ENCODE measurements at regions not wholly inside any gene's neighbourhood (a gene's known extent, or its start where the extent isn't known, plus 50 kb on each side); places are given as distances from the start of the nearest gene placed in this dataset.

DNA sequence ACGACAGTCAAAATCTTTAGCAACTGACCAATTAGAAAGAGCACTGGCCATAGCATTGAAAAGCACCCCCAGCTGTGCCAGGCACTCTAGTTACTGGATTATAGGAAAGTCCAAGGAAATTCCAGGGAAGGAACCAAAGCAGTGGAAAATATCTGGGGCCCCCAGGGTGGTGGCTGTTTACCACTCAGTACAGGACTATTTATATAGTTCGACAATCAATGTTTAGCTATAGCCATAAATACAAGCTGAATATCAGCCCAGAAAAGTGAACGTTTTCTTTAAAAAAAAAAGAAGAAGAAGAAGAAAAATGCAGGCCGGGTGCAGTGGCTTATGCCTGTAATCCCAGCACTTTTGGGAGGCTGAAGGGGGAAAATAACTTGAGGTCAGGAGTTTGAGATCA, 55.2 kb upstream of the UBAC2 start:
- no peak overlapping the region for H3K9ac ChIP-seq (ENCODE audit: insufficient read length, low read depth)
- H3K36me3 ChIP-seq (ENCODE audit: insufficient read depth, insufficient read length, low read length), result no peaks in the 10 kb centered on the region
- H3K4me3 ChIP-seq (ENCODE audit: insufficient read length, low read depth), result no peak overlapping the region
- no peaks in the 10 kb centered on the region for H3K27me3 ChIP-seq (ENCODE audit: insufficient read depth, insufficient read length)
- peaks cover 12% of the 10 kb centered on the region; the same call in 1 of the 2 replicates for H3K9me3 ChIP-seq (ENCODE audit: insufficient read depth, low read length)
- no peak for DNase-seq (ENCODE audit: low read depth, low spot score)
- no peaks in the 10 kb centered on the region for H3K4me1 ChIP-seq (ENCODE audit: insufficient read depth, insufficient read length)
- TF ChIP-seq SUZ12 (IDR thresholded peaks at IDR 0.05; ENCODE audit: extremely low read depth, insufficient read depth, insufficient read length) (no peak), YY1 (IDR thresholded peaks at IDR 0.05; ENCODE audit: insufficient read depth, insufficient read length) (no peak), ZNF274 (IDR thresholded peaks at IDR 0.05; ENCODE audit: low read depth, low read length) (no peak)

DNA sequence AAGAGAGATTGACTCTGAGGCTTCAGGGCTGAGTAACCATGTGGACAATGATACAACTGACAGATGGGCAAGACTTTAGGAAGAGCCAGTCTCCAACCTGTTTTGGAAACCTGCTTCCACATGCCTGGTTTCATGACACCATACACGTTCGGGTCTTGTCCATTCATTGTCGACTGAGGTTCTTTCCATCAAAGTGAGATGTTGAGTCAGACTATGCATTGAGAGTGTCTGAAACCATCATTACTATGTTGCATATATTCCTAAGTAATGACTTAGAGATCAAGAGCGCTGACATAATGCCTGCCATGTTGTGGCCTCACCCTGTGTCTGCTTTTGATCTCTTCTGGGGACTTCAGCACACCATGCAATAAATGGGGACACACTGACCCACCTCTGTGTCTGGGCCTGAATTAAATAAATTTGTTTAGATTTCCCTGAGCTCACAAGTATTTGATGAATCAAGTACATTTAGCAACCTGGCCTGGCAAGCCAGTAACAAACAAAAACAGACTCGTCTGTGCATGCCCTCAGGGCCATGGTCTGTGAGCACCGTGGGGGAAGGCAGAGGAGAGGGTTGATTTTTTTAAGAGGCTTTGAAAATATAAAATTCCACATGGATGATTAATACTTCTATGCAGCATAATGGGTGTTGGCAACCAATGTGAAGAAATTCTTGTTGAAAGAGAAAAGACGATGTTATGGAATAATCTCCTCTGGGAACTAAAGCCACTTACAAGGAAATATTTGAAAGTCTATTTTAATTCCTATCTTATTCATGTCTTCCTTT, 49.9 kb upstream of the UBAC2 start:
- no peak for DNase-seq (ENCODE audit: low read depth, low spot score)
- Histone ChIP-seq H3K9me3 (ENCODE audit: insufficient read depth, low read length) (no peaks in the 10 kb centered on the region), H3K9ac (ENCODE audit: insufficient read length, low read depth) (no peak overlapping the region), H3K4me3 (ENCODE audit: insufficient read length, low read depth) (no peak overlapping the region), H3K4me1 (ENCODE audit: insufficient read depth, insufficient read length) (no peaks in the 10 kb centered on the region), H3K36me3 (ENCODE audit: insufficient read depth, insufficient read length, low read length) (no peaks in the 10 kb centered on the region), H3K27me3 (ENCODE audit: insufficient read depth, insufficient read length) (no peaks in the 10 kb centered on the region)
- no peak for TF ChIP-seq YY1 (IDR thresholded peaks at IDR 0.05; ENCODE audit: insufficient read depth, insufficient read length)
- no peak for TF ChIP-seq SUZ12 (IDR thresholded peaks at IDR 0.05; ENCODE audit: extremely low read depth, insufficient read depth, insufficient read length)
- TF ChIP-seq ZNF274 (IDR thresholded peaks at IDR 0.05; ENCODE audit: low read depth, low read length), result no peak

Data from NT2/D1 (cell line).